ENCODE measurements at regions not wholly inside any gene's neighbourhood (a gene's known extent, or its start where the extent isn't known, plus 50 kb on each side); places are given as distances from the start of the nearest gene placed in this dataset.

GRCh38 chr1:195130598-195130997 is 1477.6 kb downstream of the KCNT2 start:
- TF ChIP-seq CTCF (IDR thresholded peaks at IDR 0.05; ENCODE audit: insufficient read depth, low read length, missing control alignments): no peak
- CTCF ChIA-PET: no interaction called here
- no peak overlapping the region for H3K4me3 ChIP-seq (ENCODE audit: low read depth, low read length)
- no peak for DNase-seq (ENCODE audit: low read depth, low spot score)
- POLR2A ChIA-PET: no interaction called here

GRCh38 chr1:195122497-195122896 is 1485.7 kb downstream of the KCNT2 start:
- POLR2A ChIA-PET: no interaction called here

GRCh38 chr1:195113471-195113870 is 1494.8 kb downstream of the KCNT2 start:
- TF ChIP-seq CTCF (IDR thresholded peaks at IDR 0.05; ENCODE audit: insufficient read depth, low read length, missing control alignments): no peak
- no peak overlapping the region for H3K4me3 ChIP-seq (ENCODE audit: low read depth, low read length)
- ChIA-PET POLR2A (no interaction called here), CTCF (no interaction called here)
- DNase-seq (ENCODE audit: low read depth, low spot score): no peak

More at GRCh38 chr1:195122497-195122896, 1485.7 kb downstream of the KCNT2 start:
- no peak for TF ChIP-seq CTCF (IDR thresholded peaks at IDR 0.05; ENCODE audit: insufficient read depth, low read length, missing control alignments)
- H3K4me3 ChIP-seq (ENCODE audit: low read depth, low read length): no peak overlapping the region
- DNase-seq (ENCODE audit: low read depth, low spot score): no peak
- CTCF ChIA-PET: no interaction called here

- no peak overlapping the region for H3K4me3 ChIP-seq (ENCODE audit: low read depth, low read length)
- ChIA-PET POLR2A (no interaction called here), CTCF (no interaction called here)
- no peak for DNase-seq (ENCODE audit: low read depth, low spot score)
- no peak for TF ChIP-seq CTCF (IDR thresholded peaks at IDR 0.05; ENCODE audit: insufficient read depth, low read length, missing control alignments)
Observed at GRCh38 chr1:195105773-195106172, 1502.5 kb downstream of the KCNT2 start.

GRCh38 chr1:195105281-195105680 is 1503.0 kb downstream of the KCNT2 start:
- CTCF ChIA-PET: no interaction called here
- H3K4me3 ChIP-seq (ENCODE audit: low read depth, low read length): no peak overlapping the region
- POLR2A ChIA-PET: no interaction called here
- DNase-seq (ENCODE audit: low read depth, low spot score): no peak
- no peak for TF ChIP-seq CTCF (IDR thresholded peaks at IDR 0.05; ENCODE audit: insufficient read depth, low read length, missing control alignments)

GRCh38 chr1:195097316-195097715 is 1510.9 kb downstream of the KCNT2 start:
- ChIA-PET CTCF (no interaction called here), POLR2A (no interaction called here)
- TF ChIP-seq CTCF (IDR thresholded peaks at IDR 0.05; ENCODE audit: insufficient read depth, low read length, missing control alignments): no peak
- no peak overlapping the region for H3K4me3 ChIP-seq (ENCODE audit: low read depth, low read length)
- no peak for DNase-seq (ENCODE audit: low read depth, low spot score)

All from AG04449 (cell line).